ENCODE measurements at regions not wholly inside any gene's neighbourhood (a gene's known extent, or its start where the extent isn't known, plus 50 kb on each side); places are given as distances from the start of the nearest gene placed in this dataset.

DNA sequence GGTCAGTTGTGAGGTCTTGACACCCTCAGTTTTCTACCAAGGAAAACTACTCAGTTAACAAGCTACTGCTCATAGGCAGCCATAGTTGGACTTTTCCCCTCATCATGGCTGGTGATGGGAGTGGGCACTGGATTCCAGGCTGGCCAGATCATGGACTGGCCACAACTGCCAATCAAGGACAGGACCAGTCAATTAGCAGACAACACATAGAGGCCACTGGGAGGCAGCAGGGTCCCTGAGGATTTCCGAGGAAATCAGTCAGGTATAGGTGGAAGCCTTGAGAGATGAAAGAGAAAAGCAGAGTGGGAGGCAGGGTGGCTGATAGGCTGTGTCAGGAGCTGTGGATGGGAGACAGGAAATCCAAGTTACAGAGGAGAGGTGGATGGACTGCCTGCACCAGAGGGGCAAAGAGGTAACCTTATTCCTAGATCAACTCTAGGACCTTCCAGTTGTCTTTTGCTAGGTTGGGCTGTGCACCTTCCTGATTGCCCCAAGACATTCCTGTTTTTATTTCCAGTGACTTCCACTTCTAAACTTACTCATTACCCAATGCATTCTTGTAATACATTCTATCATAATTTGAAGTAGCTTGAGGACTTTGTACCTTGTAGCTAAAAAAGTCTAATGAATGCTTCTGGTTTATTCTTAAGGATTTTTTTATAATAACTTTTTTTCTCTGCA, 361.8 kb downstream of the KCNRG start:
- H3K27ac ChIP-seq, result no peak overlapping the region
- no peaks in the 10 kb centered on the region for H3K4me1 ChIP-seq
- H3K36me3 ChIP-seq, result no peaks in the 10 kb centered on the region
- WGBS, 5 donors, result 82 to 100% (median 91%) methylated on average over 1 of the region's 1 CpG
- TF ChIP-seq EP300 (IDR thresholded peaks at IDR 0.05), result no peak
- TF ChIP-seq POLR2A (IDR thresholded peaks at IDR 0.05), result no peak
- TF ChIP-seq, protein P1, sequence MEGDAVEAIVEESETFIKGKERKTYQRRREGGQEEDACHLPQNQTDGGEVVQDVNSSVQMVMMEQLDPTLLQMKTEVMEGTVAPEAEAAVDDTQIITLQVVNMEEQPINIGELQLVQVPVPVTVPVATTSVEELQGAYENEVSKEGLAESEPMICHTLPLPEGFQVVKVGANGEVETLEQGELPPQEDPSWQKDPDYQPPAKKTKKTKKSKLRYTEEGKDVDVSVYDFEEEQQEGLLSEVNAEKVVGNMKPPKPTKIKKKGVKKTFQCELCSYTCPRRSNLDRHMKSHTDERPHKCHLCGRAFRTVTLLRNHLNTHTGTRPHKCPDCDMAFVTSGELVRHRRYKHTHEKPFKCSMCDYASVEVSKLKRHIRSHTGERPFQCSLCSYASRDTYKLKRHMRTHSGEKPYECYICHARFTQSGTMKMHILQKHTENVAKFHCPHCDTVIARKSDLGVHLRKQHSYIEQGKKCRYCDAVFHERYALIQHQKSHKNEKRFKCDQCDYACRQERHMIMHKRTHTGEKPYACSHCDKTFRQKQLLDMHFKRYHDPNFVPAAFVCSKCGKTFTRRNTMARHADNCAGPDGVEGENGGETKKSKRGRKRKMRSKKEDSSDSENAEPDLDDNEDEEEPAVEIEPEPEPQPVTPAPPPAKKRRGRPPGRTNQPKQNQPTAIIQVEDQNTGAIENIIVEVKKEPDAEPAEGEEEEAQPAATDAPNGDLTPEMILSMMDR (IDR thresholded peaks at IDR 0.05), result no peak
- no peak for TF ChIP-seq POLR2AphosphoS5 (IDR thresholded peaks at IDR 0.05)
- no peaks in the 10 kb centered on the region for H3K27me3 ChIP-seq
- H3K4me3 ChIP-seq, result no peak overlapping the region
- peaks cover 0 to 14% (median 6%) of the 10 kb centered on the region in 4 donors for H3K9me3 ChIP-seq
- DNase-seq, result no peak
- intact Hi-C loops (cut with DNase I; ENCODE audit: low total_unique reads), result no loop called here

DNA sequence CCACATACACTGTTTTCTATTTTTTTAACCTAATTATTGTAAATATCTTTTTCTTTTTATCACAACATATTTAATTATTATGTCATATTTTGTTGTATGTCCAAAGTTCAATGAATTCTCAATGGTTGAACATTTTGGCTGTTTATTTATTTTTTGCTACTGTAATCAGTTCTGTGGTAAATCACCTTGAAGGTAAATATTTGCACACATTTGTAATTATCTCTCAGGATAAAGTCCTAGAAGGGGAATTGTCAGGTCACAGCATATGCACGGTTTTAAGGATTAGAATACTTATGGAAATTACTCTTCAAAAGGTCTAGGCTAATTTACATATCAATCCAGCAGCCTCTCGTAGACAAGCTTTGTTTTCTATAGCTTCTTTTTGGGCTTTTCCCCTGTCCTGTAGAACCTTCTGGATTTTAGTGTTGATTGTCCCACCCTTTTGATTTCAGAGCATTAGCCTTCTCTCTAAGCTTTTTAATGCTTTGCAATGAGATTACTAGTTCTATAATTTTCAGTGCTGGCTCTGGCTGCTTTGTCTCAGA, 362.6 kb downstream of the KCNRG start:
- Histone ChIP-seq H3K9me3 (peaks cover 0 to 14% (median 6%) of the 10 kb centered on the region in 4 donors), H3K4me1 (no peaks in the 10 kb centered on the region), H3K4me3 (no peak overlapping the region), H3K36me3 (no peaks in the 10 kb centered on the region), H3K27ac (no peak overlapping the region), H3K27me3 (no peaks in the 10 kb centered on the region)
- intact Hi-C loops (cut with DNase I; ENCODE audit: low total_unique reads), result no loop called here
- WGBS, 5 donors, result 47 to 72% (median 57%) methylated on average over 2 of the region's 2 CpGs
- DNase-seq, result no peak
- TF ChIP-seq, protein P1 (IDR thresholded peaks at IDR 0.05), result no peak
- TF ChIP-seq POLR2A (IDR thresholded peaks at IDR 0.05), result no peak
- no peak for TF ChIP-seq EP300 (IDR thresholded peaks at IDR 0.05)
- TF ChIP-seq POLR2AphosphoS5 (IDR thresholded peaks at IDR 0.05), result no peak

DNA sequence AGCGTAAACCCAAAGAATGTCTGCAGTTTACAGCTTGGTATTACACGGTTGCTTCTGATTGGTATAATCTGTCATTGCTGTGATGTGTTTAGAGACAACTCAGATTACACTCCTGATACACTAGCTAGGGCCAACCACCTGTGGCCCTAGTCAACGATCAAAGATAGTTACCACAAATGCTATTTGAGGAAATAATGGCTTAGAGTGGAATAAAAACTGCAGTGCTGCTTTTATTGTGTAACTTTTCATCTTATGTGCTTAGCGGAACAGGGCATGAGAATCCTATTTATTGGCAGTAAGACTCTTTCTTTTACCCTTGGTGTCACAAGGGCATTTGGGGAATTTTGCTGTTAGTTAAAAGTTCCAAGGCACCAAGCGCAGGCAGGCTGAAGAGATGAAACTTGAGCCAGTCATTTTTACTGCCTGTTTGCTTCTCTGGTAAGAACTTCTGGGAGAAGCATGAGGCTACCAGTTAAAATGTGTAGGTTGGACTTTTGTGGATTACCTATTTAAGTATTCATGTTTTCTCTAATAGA, 363.3 kb downstream of the KCNRG start:
- intact Hi-C loops (cut with DNase I; ENCODE audit: low total_unique reads), result no loop called here
- H3K27ac ChIP-seq, result no peak overlapping the region
- H3K27me3 ChIP-seq, result no peaks in the 10 kb centered on the region
- H3K4me1 ChIP-seq, result no peaks in the 10 kb centered on the region
- no peaks in the 10 kb centered on the region for H3K36me3 ChIP-seq
- WGBS, 5 donors, result 79 to 83% (median 81%) methylated on average over 5 of the region's 5 CpGs
- TF ChIP-seq POLR2A (IDR thresholded peaks at IDR 0.05), result no peak
- no peak for TF ChIP-seq EP300 (IDR thresholded peaks at IDR 0.05)
- TF ChIP-seq POLR2AphosphoS5 (IDR thresholded peaks at IDR 0.05), result no peak
- H3K9me3 ChIP-seq, result peaks cover 0 to 14% (median 6%) of the 10 kb centered on the region in 4 donors
- DNase-seq, result no peak
- no peak overlapping the region for H3K4me3 ChIP-seq

DNA sequence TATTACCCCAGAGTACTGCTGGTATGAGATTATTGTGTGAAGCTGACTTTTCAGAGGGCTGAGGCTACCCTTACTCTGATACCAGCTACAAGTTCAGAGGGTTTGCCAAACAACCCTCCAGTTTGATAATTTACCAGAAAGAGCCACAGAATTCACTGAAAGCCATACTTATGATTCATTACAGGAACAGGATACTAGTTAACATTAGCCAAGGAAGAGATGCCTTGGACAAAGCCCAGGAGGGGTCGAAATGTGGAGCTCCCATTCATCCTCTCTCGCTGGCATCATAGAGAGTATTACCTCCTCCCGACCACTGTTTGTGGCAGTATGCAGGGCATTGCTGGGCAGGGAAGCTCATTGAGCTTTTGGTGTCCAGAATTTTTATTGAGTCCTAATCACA, 364.3 kb downstream of the KCNRG start:
- TF ChIP-seq EP300 (IDR thresholded peaks at IDR 0.05) (no peak), POLR2AphosphoS5 (IDR thresholded peaks at IDR 0.05) (no peak), POLR2A (IDR thresholded peaks at IDR 0.05) (no peak)
- TF ChIP-seq, protein P1 (IDR thresholded peaks at IDR 0.05), result no peak
- no peak overlapping the region for H3K4me3 ChIP-seq
- 66 to 94% (median 77%) methylated on average over 3 of the region's 3 CpGs for WGBS, 5 donors
- no peaks in the 10 kb centered on the region for H3K4me1 ChIP-seq
- H3K27me3 ChIP-seq, result no peaks in the 10 kb centered on the region
- intact Hi-C loops (cut with DNase I; ENCODE audit: low total_unique reads), result no loop called here
- peaks cover 0 to 14% (median 6%) of the 10 kb centered on the region in 4 donors for H3K9me3 ChIP-seq
- no peak for DNase-seq
- H3K36me3 ChIP-seq, result no peaks in the 10 kb centered on the region
- no peak overlapping the region for H3K27ac ChIP-seq

DNA sequence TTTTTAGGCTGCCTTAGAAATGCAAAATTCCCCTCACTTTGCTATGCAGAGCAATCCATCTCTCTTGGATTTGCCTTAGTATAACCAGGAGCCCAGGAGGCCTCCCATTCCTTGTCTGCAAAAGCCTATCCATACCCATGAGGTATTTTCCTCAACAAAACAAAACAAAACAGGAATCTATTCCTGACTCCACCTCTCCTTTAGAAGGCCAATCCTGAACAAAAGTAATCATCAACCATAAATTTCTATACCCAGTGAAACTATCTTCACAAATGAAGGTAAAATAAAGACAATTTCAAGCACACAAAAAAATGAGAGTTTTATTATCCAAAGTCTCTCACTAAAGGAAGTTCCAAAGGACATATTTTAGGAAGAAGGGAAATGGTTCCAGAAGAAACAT, 365.7 kb downstream of the KCNRG start:
- TF ChIP-seq EP300 (IDR thresholded peaks at IDR 0.05), result no peak
- no peak for TF ChIP-seq POLR2AphosphoS5 (IDR thresholded peaks at IDR 0.05)
- TF ChIP-seq POLR2A (IDR thresholded peaks at IDR 0.05), result no peak
- TF ChIP-seq, protein P1 (IDR thresholded peaks at IDR 0.05), result no peak
- intact Hi-C loops (cut with DNase I; ENCODE audit: low total_unique reads), result no loop called here
- Histone ChIP-seq H3K9me3 (peaks cover 0 to 14% (median 6%) of the 10 kb centered on the region in 4 donors), H3K4me1 (no peaks in the 10 kb centered on the region), H3K27ac (no peak overlapping the region), H3K36me3 (no peaks in the 10 kb centered on the region), H3K27me3 (no peaks in the 10 kb centered on the region), H3K4me3 (no peak overlapping the region)
- DNase-seq, result no peak
